ENCODE measurements at regions not wholly inside any gene's neighbourhood (a gene's known extent, or its start where the extent isn't known, plus 50 kb on each side); places are given as distances from the start of the nearest gene placed in this dataset.

- Histone ChIP-seq H3K27me3 (replicated peaks; ENCODE audit: insufficient read depth) (no peaks in the 10 kb centered on the region), H3K27ac (no peak overlapping the region), H3K4me3 (no peak overlapping the region), H3K4me1 (ENCODE audit: control insufficient read depth in 1 of 2, low read depth in 2 of 2) (no peaks in the 10 kb centered on the region), H3K36me3 (no peaks in the 10 kb centered on the region), H3K9me3 (no peaks in the 10 kb centered on the region)
- DNase-seq (ENCODE audit: low spot score) (no peak), ATAC-seq (ENCODE audit: insufficient number of reproducible peaks, low FRiP score, low read depth) (no peak)
- TF ChIP-seq CTCF (IDR thresholded peaks at IDR 0.05), result no peak
Measured at GRCh38 chr18:5768454-5768853, 126.9 kb downstream of the TMEM200C start.

- ATAC-seq (ENCODE audit: insufficient number of reproducible peaks, low FRiP score, low read depth) (no peak), DNase-seq (ENCODE audit: low spot score) (no peak)
- no peaks in the 10 kb centered on the region for H3K9me3 ChIP-seq
- no peak overlapping the region for H3K4me3 ChIP-seq
- no peaks in the 10 kb centered on the region for H3K4me1 ChIP-seq (ENCODE audit: control insufficient read depth in 1 of 2, low read depth in 2 of 2)
- no peaks in the 10 kb centered on the region for H3K27me3 ChIP-seq (replicated peaks; ENCODE audit: insufficient read depth)
- no peak overlapping the region for H3K27ac ChIP-seq
- no peaks in the 10 kb centered on the region for H3K36me3 ChIP-seq
- TF ChIP-seq CTCF (IDR thresholded peaks at IDR 0.05), result no peak
Measured at GRCh38 chr18:5759194-5759593, 136.1 kb downstream of the TMEM200C start.

GRCh38 chr18:5756823-5757222 is 138.5 kb downstream of the TMEM200C start:
- H3K27ac ChIP-seq, result no peak overlapping the region
- TF ChIP-seq CTCF (IDR thresholded peaks at IDR 0.05), result no peak
- H3K4me3 ChIP-seq, result no peak overlapping the region
- H3K36me3 ChIP-seq, result no peaks in the 10 kb centered on the region
- ATAC-seq (ENCODE audit: insufficient number of reproducible peaks, low FRiP score, low read depth), result no peak
- H3K9me3 ChIP-seq, result no peaks in the 10 kb centered on the region
- H3K4me1 ChIP-seq (ENCODE audit: control insufficient read depth in 1 of 2, low read depth in 2 of 2), result no peaks in the 10 kb centered on the region
- H3K27me3 ChIP-seq (replicated peaks; ENCODE audit: insufficient read depth), result no peaks in the 10 kb centered on the region
- DNase-seq (ENCODE audit: low spot score), result no peak

- DNase-seq (ENCODE audit: low spot score) (no peak), ATAC-seq (ENCODE audit: insufficient number of reproducible peaks, low FRiP score, low read depth) (no peak)
- Histone ChIP-seq H3K9me3 (no peaks in the 10 kb centered on the region), H3K4me1 (ENCODE audit: control insufficient read depth in 1 of 2, low read depth in 2 of 2) (no peaks in the 10 kb centered on the region), H3K27ac (no peak overlapping the region), H3K27me3 (replicated peaks; ENCODE audit: insufficient read depth) (no peaks in the 10 kb centered on the region), H3K36me3 (no peaks in the 10 kb centered on the region), H3K4me3 (no peak overlapping the region)
- TF ChIP-seq CTCF (IDR thresholded peaks at IDR 0.05), result no peak
Measured at GRCh38 chr18:5747678-5748077, 147.6 kb downstream of the TMEM200C start.

GRCh38 chr18:5746844-5747243 is 148.5 kb downstream of the TMEM200C start:
- Histone ChIP-seq H3K9me3 (no peaks in the 10 kb centered on the region), H3K4me3 (no peak overlapping the region), H3K27ac (no peak overlapping the region), H3K36me3 (no peaks in the 10 kb centered on the region), H3K27me3 (replicated peaks; ENCODE audit: insufficient read depth) (no peaks in the 10 kb centered on the region), H3K4me1 (ENCODE audit: control insufficient read depth in 1 of 2, low read depth in 2 of 2) (no peaks in the 10 kb centered on the region)
- no peak for ATAC-seq (ENCODE audit: insufficient number of reproducible peaks, low FRiP score, low read depth)
- no peak for DNase-seq (ENCODE audit: low spot score)
- TF ChIP-seq CTCF (IDR thresholded peaks at IDR 0.05), result no peak
